ENCODE measurements at regions not wholly inside any gene's neighbourhood (a gene's known extent, or its start where the extent isn't known, plus 50 kb on each side); places are given as distances from the start of the nearest gene placed in this dataset.

DNA sequence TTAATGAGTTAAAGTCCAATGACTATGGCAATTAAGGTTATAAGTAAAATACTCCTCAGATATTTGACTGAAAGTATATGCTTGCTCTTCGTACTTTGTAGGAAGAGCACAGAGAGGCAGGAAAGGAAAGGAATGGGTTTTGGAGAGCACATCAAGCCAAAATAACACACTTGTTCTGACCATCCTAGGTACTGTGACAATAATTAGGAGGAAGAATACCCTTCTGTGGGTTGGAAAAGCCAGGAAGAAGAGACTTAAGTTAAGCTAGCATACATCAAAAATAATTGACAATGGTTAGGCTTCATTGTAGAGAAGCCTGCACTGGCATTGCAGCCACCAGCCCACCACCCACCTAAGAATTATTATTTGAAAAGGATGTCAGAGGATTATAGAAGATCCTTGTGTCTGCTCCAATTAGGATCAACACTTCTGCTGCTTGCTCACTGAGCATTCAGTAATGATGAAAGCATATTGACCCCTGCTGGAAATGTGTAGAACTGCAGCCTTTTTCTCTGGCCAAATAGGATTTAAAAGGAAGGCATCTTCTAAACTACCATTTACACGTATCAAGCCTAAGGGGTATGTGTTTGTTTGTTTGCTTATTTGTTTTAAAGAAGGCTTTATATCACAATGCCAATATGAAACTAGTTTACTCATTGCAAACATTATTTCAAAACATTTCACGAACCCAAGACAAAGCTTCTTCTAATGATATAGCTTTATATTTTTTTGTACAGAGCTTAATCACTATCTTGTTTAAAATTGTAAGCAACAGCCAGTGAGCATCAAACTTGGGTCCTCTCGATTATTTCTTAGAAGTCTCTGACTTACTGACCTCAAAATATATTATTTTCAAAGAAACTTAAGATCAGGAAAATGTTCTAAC, 286.2 kb upstream of the TET2 start:
- Histone ChIP-seq H3K27me3 (replicated peaks in 1 of 7) (no peaks in the 10 kb centered on the region), H3K36me3 (no peaks in the 10 kb centered on the region), H3K4me1 (no peaks in the 10 kb centered on the region), H3K27ac (no peak overlapping the region), H3K4me3 (no peak overlapping the region), H3K9me3 (peaks cover 0 to 5% (median 0%) of the 10 kb centered on the region in 8 donors)
- TF ChIP-seq, protein P1, sequence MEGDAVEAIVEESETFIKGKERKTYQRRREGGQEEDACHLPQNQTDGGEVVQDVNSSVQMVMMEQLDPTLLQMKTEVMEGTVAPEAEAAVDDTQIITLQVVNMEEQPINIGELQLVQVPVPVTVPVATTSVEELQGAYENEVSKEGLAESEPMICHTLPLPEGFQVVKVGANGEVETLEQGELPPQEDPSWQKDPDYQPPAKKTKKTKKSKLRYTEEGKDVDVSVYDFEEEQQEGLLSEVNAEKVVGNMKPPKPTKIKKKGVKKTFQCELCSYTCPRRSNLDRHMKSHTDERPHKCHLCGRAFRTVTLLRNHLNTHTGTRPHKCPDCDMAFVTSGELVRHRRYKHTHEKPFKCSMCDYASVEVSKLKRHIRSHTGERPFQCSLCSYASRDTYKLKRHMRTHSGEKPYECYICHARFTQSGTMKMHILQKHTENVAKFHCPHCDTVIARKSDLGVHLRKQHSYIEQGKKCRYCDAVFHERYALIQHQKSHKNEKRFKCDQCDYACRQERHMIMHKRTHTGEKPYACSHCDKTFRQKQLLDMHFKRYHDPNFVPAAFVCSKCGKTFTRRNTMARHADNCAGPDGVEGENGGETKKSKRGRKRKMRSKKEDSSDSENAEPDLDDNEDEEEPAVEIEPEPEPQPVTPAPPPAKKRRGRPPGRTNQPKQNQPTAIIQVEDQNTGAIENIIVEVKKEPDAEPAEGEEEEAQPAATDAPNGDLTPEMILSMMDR (IDR thresholded peaks at IDR 0.05 in 8 of 11, conservative IDR thresholded peaks at IDR 0.05 in 3 of 11) = peak; percentile 51 to 87 (median 79)
- TF ChIP-seq POLR2AphosphoS5 (IDR thresholded peaks at IDR 0.05) (no peak), POLR2A (IDR thresholded peaks at IDR 0.05) (no peak)
- intact Hi-C loops (cut with DNase I; ENCODE audit: low total_unique reads) = no loop called here
- WGBS, 5 donors = 31 to 38% (median 34%) methylated on average over 4 of the region's 4 CpGs
- DNase-seq = no peak

DNA sequence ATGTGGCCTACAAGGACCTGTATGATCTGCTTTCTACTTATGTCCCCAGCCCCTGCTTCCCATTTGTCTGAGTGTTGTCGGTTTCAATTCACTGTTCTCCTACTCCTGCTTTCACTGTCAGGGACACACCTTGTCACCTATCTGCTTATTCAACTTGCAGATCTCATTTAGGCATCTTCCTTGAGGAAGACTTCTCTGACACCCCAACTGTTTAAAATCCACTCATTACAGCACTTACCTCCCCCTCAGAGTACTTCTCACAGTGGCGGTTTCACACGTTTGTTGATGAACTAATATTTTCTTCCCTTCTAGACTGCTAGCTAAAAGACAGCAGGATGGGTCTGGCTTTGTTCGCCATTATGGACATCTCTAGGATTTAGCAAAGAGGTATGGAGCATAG, 279.9 kb upstream of the TET2 start:
- Histone ChIP-seq H3K36me3 (no peaks in the 10 kb centered on the region), H3K27me3 (replicated peaks in 1 of 7) (no peaks in the 10 kb centered on the region), H3K27ac (no peak overlapping the region), H3K9me3 (peaks cover 0 to 5% (median 0%) of the 10 kb centered on the region in 8 donors), H3K4me1 (peaks cover 0 to 16% (median 0%) of the 10 kb centered on the region in 6 donors), H3K4me3 (no peak overlapping the region)
- DNase-seq = no peak
- WGBS, 5 donors = 80 to 86% (median 82%) methylated on average over 4 of the region's 4 CpGs
- intact Hi-C loops (cut with DNase I; ENCODE audit: low total_unique reads) = no loop called here
- TF ChIP-seq, protein P1 (IDR thresholded peaks at IDR 0.05 in 8 of 11, conservative IDR thresholded peaks at IDR 0.05 in 3 of 11) = no peak
- TF ChIP-seq POLR2A (IDR thresholded peaks at IDR 0.05) = no peak
- no peak for TF ChIP-seq POLR2AphosphoS5 (IDR thresholded peaks at IDR 0.05)

DNA sequence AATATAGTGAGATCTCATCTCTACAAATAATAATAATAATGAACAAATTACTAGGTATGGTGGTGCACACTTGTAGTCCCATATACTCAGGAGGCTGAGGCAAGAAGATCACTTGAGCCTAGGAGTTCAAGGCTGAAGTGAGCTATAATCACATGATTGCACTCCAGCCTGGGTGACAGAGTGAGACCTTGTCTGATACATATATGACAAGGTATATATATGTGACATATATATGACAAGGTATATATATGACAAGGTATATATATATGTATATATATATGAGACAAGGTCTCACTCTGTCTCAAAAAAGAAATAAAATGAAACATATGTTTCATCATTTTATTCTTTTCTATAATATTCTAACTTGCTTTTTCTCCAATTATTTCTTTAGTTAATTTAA, 278.1 kb upstream of the TET2 start:
- H3K27me3 ChIP-seq (replicated peaks in 1 of 7) = no peaks in the 10 kb centered on the region
- intact Hi-C loops (cut with DNase I; ENCODE audit: low total_unique reads) = no loop called here
- no peak for TF ChIP-seq POLR2AphosphoS5 (IDR thresholded peaks at IDR 0.05)
- TF ChIP-seq, protein P1 (IDR thresholded peaks at IDR 0.05 in 8 of 11, conservative IDR thresholded peaks at IDR 0.05 in 3 of 11) = no peak
- TF ChIP-seq POLR2A (IDR thresholded peaks at IDR 0.05) = no peak
- H3K9me3 ChIP-seq = no peaks in the 10 kb centered on the region
- peaks cover 0 to 16% (median 0%) of the 10 kb centered on the region in 6 donors for H3K4me1 ChIP-seq
- no peaks in the 10 kb centered on the region for H3K36me3 ChIP-seq
- H3K27ac ChIP-seq = no peak overlapping the region
- no peak overlapping the region for H3K4me3 ChIP-seq
- DNase-seq = no peak

DNA sequence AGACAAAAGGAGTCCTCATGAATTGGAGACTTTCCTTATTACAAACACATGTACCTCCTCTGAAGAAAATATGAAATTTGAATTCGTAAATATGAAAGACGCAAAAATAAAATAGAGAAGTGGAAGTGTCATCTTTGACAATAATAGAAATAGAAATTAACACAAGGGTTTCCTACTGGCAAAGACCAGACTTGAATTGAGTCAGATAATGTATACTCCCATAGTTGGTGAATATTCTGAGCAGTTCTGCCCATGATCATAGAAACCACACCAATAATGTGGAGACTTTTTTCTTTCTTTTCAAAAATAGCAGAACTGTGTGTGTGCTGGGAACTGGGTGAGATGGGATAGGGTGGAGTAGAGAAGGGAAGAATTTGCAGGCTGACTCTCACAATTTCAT, 277.7 kb upstream of the TET2 start:
- Histone ChIP-seq H3K27me3 (replicated peaks in 1 of 7) (no peaks in the 10 kb centered on the region), H3K27ac (no peak overlapping the region), H3K9me3 (no peaks in the 10 kb centered on the region), H3K4me3 (no peak overlapping the region), H3K36me3 (no peaks in the 10 kb centered on the region), H3K4me1 (peaks cover 0 to 16% (median 0%) of the 10 kb centered on the region in 6 donors)
- no peak for DNase-seq
- WGBS, 5 donors = 56 to 77% (median 63%) methylated on average over 2 of the region's 2 CpGs
- TF ChIP-seq POLR2AphosphoS5 (IDR thresholded peaks at IDR 0.05) (no peak), POLR2A (IDR thresholded peaks at IDR 0.05) (no peak)
- TF ChIP-seq, protein P1 (IDR thresholded peaks at IDR 0.05 in 8 of 11, conservative IDR thresholded peaks at IDR 0.05 in 3 of 11) = no peak
- intact Hi-C loops (cut with DNase I; ENCODE audit: low total_unique reads) = no loop called here
